ELF-1 (cell line): ENCODE measurements at regions not wholly inside any gene's neighbourhood (a gene's known extent, or its start where the extent isn't known, plus 50 kb on each side); places are given as distances from the start of the nearest gene placed in this dataset.
A peak's percentile ranks its signal among the peaks of the same experiment; 100 is the strongest.

Experiments
- DNase-seq: peaks from one replicate; pipeline ENCODE4 v3.0.0-alpha.2; 2016; ENCODE audit warnings: low read depth, low spot score

- DNase-seq = no peak
These were observed 52.5 kb upstream of the PDE8B start for GRCh38 chr5:77157732-77158532.

DNA sequence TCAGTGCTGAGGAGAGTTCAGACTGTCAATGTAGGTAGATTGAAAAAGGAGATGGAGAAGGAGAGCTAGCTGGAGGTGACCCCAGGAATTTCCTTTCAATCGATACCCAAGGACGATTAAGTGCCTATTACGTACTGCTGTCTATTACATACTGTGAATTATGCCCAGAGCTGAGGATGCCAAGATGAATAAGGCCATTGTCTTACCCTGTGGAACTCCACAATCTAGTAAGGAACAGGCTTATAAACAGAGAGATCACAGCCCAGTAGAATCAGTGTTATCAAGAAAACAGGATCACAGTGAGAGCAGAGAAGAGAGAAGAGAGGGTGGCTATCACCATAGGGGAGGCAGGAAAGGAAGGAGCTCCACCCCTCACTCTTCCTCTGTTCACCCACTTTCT is 54.1 kb upstream of the PDE8B start:
- DNase-seq = no peak

- no peak for DNase-seq
These were observed 55.2 kb upstream of the PDE8B start for GRCh38 chr5:77155179-77155785.

GRCh38 chr5:77152441-77152840 is 58.0 kb upstream of the PDE8B start:
- DNase-seq = no peak

- DNase-seq = no peak
These were observed 59.0 kb upstream of the PDE8B start for GRCh38 chr5:77151501-77151900.

DNA sequence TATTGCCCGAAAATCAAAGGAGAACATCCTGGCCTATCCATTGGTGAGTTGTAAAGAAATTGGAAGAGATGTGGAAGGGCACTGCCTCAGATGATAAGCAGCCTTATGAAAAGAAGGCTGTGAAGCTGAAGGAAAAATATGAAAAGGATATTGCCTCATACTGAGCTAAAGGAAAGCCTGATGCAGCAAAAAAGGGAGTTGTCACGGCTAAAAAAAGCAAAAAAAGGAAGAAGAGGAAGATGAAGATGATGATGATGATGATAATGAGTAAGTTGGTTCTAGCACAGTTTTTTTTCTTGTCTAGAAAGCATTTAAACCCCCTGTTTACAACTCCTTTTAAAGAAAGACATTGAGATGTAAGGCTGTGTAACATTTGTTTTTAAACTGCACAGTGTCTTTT is 59.8 kb upstream of the ZBED3 start:
- DNase-seq = no peak

DNA sequence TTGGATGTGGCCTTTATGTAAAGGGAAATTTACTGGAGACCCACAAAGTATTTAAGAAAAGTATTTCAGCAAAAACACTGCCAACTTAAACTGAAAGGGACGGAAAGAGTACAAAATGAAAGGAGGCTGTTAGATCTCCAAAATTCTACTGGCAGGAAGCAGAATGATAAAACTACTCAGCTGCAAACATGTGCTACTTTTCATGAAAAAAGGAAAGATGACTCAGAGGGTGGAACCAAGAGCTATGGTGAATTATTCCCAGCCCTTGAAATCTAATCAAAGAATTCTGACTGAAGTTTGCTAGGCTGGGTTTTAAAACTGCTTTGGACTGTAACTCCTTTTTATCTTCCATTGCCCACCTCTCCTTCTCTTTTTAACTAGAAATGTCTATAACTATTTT is 58.6 kb upstream of the ZBED3 start:
- no peak for DNase-seq

- no peak for DNase-seq
These were observed 57.7 kb upstream of the ZBED3 start for GRCh38 chr5:77144837-77145139.

DNA sequence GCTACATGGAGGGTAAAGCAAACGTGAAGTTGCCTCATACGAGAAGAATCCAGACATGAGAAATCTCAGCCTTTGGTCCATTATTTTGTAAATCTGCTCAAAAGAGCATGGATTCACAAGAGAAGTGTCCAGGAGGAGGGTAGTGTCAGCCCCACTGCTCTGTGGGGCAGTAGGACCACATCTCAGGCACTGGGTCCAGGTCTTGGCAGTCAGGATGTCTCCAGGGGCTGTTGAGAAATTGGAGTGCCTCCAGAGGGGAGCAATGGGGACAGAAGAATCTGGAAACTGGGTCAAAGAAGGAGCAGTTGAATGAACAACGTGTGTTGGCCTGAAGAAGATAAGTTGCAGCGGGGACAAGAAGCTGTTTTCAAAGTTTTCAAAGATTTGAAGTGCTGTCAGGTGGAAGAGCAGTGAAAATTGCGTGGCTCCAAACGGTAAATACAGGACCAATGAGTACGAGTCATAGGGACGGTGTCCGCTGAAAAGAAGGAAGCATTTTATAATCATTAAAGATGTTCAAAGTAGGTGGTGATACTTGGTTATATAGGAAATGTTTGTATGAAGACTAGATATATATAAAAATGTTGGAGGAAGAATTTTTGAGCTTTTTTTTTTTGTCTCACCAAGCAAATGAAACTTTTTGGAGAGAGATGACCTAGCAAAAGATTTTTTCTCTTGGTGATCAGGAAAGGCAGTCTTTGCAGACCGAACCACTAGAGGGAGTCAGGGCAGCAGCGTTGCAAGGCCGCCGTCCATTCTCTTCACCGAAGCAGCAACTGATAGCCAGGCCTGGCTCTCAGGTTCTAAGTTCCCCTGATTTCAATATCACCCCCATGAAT is 57.1 kb upstream of the ZBED3 start:
- peak; percentile 69 for DNase-seq

- peak; percentile 15 for DNase-seq
These were observed 53.3 kb upstream of the ZBED3 start for GRCh38 chr5:77140350-77140749.

- no peak for DNase-seq
These were observed 51.9 kb upstream of the ZBED3 start for GRCh38 chr5:77139001-77139400.
